Body of pancreas (tissue), 4 donors: ENCODE measurements at regions not wholly inside any gene's neighbourhood (a gene's known extent, or its start where the extent isn't known, plus 50 kb on each side); places are given as distances from the start of the nearest gene placed in this dataset.
A peak's percentile ranks its signal among the peaks of the same experiment; 100 is the strongest.

ENCODE experiments used
- ATAC-seq: fragments of 150-250 bp; one replicate; pipeline ENCODE4 v1.9.1; 2016
- DNase-seq, 4 donors: peaks; one replicate each; pipeline ENCODE4 v3.0.0-alpha.2; 2019
- H3K27ac ChIP-seq, 4 donors: fragments of 200-600 bp; sonication (generic); 1 replicate in 3 of 4; 2 replicates in 1 of 4; pipeline versions ENCODE4 v1.5.1 to v1.6.1; 2016 to 2019; ENCODE audit warnings: mild to moderate bottlenecking in 1 of 4, mixed read lengths in 1 of 4, moderate library complexity in 1 of 4
- H3K27me3 ChIP-seq, 2 donors: fragments of 200-600 bp; sonication (generic); one replicate each; pipeline ENCODE4 v1.6.0; 2016; ENCODE audit warnings: mild to moderate bottlenecking in 1 of 2
- H3K36me3 ChIP-seq, 2 donors: fragments of 200-600 bp; sonication (generic); replicated peaks in 1 of 2; 2 replicates each; pipeline ENCODE4 v1.5.1; 2016; ENCODE audit warnings: low read depth in 2 of 2; ENCODE audit not compliant: insufficient read depth in 1 of 2
- H3K4me1 ChIP-seq: fragments of 200-600 bp; sonication (generic); one replicate; pipeline ENCODE4 v1.6.0; 2016
- H3K4me3 ChIP-seq, 2 donors: fragments of 200-600 bp; sonication (generic); 1 replicate in 1 of 2; 2 replicates in 1 of 2; pipeline ENCODE4 v1.5.1; 2016 to 2019
- H3K9me3 ChIP-seq, 3 donors: fragments of 200-600 bp; sonication (generic); 1 replicate in 2 of 3; 2 replicates in 1 of 3; pipeline ENCODE4 v1.5.1; 2016
- POLR2A ChIP-seq, 3 donors: fragments of 450-650 bp; IDR thresholded peaks; one replicate each; pipeline ENCODE4 v1.6.1; 2016; ENCODE audit warnings: antibody characterized with exemption in 3 of 3, mild to moderate bottlenecking in 2 of 3
- WGBS, 2 donors: methylation state at CpG; one replicate each; pipeline ENCODE4 v1.1.5; 2017; 5-methylcytosine and 5-hydroxymethylcytosine counted together
- intact Hi-C: fragments of 100-400 bp; cut with DNase I; formaldehyde crosslinking; loops from one replicate; pipeline ENCODE4 v1.15.1; 2023
- TF ChIP-seq, protein P1 (sequence below), 7 experiments: fragments of 450-650 bp in 4 of 7; fragments of 200-600 bp in 3 of 7; sonication (generic) in 3 of 7; IDR thresholded peaks; one replicate each; pipeline ENCODE4 v1.5.1; 2016 to 2019; ENCODE audit warnings: antibody characterized with exemption in 7 of 7

DNA sequence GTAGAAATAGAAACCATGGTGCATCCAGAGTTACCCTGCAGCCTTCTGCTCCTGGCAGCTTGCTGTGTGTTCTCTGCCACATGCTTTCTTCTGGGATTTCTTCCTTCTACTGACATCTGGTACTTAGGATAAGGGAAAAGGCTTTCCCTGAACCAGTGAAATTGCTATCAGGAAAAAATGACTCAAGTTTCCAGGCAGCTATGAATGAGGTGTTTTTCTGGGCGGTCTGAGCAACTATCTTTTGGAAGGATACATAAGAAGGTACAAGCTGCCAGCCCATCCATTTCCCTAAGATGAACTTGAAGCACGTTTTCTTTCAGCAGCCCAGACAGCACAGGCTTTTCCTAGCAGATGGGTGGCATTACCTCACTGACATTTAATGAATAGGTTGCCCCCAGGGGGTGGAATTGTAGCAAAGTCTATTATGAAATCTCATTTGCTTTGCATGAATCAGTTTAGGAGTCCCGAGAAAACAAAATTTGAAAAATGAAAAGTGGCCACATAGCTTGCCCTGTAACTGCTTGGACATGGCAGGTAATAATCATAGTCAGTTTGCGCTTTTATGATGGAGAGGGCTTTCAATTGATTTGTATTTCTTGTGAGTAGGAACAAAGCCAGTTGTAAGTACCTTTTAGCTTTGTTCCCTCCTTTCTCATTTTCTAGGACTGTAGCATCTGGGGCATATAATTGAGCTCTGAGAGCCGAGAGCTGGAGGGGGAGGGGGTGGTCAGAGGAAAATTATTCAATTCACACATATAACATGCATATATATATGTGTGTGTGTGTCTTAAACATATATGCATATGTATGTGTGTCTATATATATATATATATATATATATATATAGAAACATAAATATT lies 108.5 kb downstream of the C9orf152 start:
- Histone ChIP-seq H3K4me3 (no peak overlapping the region), H3K9me3 (no peaks in the 10 kb centered on the region), H3K27ac (no peak overlapping the region), H3K36me3 (no peaks in the 10 kb centered on the region), H3K27me3 (no peaks in the 10 kb centered on the region), H3K4me1 (peaks cover 5% of the 10 kb centered on the region)
- TF ChIP-seq, protein P1, sequence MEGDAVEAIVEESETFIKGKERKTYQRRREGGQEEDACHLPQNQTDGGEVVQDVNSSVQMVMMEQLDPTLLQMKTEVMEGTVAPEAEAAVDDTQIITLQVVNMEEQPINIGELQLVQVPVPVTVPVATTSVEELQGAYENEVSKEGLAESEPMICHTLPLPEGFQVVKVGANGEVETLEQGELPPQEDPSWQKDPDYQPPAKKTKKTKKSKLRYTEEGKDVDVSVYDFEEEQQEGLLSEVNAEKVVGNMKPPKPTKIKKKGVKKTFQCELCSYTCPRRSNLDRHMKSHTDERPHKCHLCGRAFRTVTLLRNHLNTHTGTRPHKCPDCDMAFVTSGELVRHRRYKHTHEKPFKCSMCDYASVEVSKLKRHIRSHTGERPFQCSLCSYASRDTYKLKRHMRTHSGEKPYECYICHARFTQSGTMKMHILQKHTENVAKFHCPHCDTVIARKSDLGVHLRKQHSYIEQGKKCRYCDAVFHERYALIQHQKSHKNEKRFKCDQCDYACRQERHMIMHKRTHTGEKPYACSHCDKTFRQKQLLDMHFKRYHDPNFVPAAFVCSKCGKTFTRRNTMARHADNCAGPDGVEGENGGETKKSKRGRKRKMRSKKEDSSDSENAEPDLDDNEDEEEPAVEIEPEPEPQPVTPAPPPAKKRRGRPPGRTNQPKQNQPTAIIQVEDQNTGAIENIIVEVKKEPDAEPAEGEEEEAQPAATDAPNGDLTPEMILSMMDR (IDR thresholded peaks at IDR 0.05) = no peak
- TF ChIP-seq POLR2A (IDR thresholded peaks at IDR 0.05) = no peak
- WGBS, 2 donors = 57 to 63% methylated on average over 5 of the region's 5 CpGs
- DNase-seq (peak in 1 of 4 donors; percentile 26), ATAC-seq (no peak)
- intact Hi-C loops = no loop called here

DNA sequence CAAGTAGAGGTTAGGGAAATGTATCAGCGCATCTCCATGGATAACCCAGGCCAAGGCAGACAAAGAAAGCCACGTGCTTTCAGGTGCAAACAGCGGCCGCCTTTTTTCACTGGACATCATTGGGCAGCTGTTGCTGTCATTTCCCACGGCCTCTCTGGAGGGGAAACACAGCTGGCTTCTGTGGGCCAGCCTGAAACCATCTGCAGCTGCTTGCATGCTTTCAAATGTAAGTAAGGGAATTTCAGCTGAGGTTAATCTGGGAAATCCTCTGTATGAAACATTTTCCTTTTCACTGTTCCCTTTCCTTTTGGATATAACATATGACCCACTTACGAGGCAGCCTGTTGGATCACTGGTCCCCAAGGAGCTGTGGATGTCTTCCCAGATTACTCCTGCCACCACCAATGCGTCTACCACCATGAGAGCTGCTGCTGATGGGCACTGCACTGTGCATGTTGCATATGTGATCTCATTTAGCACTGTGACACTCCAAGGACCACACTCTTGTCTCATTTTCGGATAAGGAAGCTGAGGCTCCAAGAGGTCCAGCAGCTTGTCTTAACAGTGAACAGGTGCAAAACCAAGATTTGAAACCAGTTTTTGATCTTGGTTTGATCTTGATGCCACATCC lies 106.3 kb downstream of the C9orf152 start:
- no peak overlapping the region for H3K27ac ChIP-seq
- intact Hi-C loops = no loop called here
- ATAC-seq = no peak

DNA sequence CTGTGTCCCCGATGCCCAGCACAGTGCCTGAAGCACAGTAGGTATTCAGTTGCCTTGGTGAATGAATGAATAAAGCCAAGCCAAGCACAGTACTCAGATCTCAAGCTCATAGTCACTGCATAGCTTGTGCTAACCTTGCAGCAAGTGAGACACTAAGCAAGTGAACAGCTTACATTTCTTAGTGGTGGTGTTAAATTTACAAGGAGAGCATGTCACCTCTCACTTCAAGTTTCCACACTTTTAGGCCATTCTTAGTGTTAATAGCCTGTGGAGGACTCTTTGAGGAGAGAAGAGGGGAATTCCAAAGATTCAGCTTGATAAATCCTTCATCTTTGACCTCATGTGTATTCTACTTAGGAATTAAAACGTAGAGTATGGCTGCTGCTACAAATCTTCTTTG lies 104.7 kb downstream of the C9orf152 start:
- DNase-seq = no peak
- intact Hi-C loops = no loop called here
- TF ChIP-seq, protein P1 (IDR thresholded peaks at IDR 0.05) = no peak
- TF ChIP-seq POLR2A (IDR thresholded peaks at IDR 0.05) = no peak
- Histone ChIP-seq H3K27me3 (no peaks in the 10 kb centered on the region), H3K36me3 (no peaks in the 10 kb centered on the region), H3K9me3 (no peaks in the 10 kb centered on the region), H3K27ac (no peak overlapping the region), H3K4me3 (no peak overlapping the region), H3K4me1 (peaks cover 5% of the 10 kb centered on the region)
- 75 to 92% methylated on average over 2 of the region's 2 CpGs for WGBS, 2 donors
- no peak for ATAC-seq

More for the DNA sequence above, 106.3 kb downstream of the C9orf152 start:
- DNase-seq = no peak
- 77 to 80% methylated on average over 8 of the region's 8 CpGs for WGBS, 2 donors
- no peak for TF ChIP-seq POLR2A (IDR thresholded peaks at IDR 0.05)
- TF ChIP-seq, protein P1 (IDR thresholded peaks at IDR 0.05) = no peak
- no peaks in the 10 kb centered on the region for H3K36me3 ChIP-seq
- H3K27me3 ChIP-seq = no peaks in the 10 kb centered on the region
- no peak overlapping the region for H3K4me3 ChIP-seq
- peaks cover 5% of the 10 kb centered on the region for H3K4me1 ChIP-seq
- H3K9me3 ChIP-seq = no peaks in the 10 kb centered on the region

DNA sequence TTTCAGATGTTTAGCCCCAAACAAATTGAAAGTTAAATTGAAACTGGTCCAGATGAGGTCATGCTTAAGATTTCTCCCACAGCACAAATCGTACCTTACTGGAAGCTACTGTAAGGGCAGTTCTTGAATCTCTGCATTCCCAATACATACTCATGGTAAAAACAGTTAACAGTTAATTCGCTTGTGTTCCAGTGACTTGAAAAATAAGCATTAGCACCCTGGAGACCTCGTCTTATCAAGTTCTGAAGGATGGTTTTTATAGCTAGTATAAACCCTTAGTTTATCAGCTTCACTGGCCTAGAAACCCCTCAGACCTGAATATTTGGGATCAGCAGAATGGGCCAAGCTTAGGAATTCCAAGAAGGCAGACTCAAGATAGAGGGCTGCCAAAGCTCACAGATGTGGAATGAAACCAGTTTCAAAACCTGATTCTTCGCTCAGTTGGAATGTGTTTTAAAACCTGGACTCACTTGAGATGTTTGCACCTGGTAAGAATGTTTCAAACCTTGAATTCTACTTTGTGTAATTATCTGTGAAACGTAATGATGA lies 103.6 kb downstream of the C9orf152 start:
- Histone ChIP-seq H3K27me3 (no peaks in the 10 kb centered on the region), H3K27ac (no peak overlapping the region), H3K4me1 (peaks cover 3% of the 10 kb centered on the region), H3K36me3 (no peaks in the 10 kb centered on the region), H3K9me3 (no peaks in the 10 kb centered on the region), H3K4me3 (no peak overlapping the region)
- WGBS, 2 donors = 66 to 75% methylated on average over 5 of the region's 5 CpGs
- intact Hi-C loops = no loop called here
- DNase-seq (no peak), ATAC-seq (no peak)
- TF ChIP-seq, protein P1 (IDR thresholded peaks at IDR 0.05) = no peak
- no peak for TF ChIP-seq POLR2A (IDR thresholded peaks at IDR 0.05)
